Pancreas (tissue), 10 donors: ENCODE measurements at regions not wholly inside any gene's neighbourhood (a gene's known extent, or its start where the extent isn't known, plus 50 kb on each side); places are given as distances from the start of the nearest gene placed in this dataset.
"Not testable (repeated sequence)": the region's sequence is repeated elsewhere in the genome, so short reads cannot be mapped to it uniquely, and the experiment has no call there.

Experiments
- ATAC-seq, 4 donors: fragments of 200-7000 bp; cut with Tn5 transposase; one replicate each; pipeline versions ENCODE4 v1.8.0 to v1.9.1; 2020; ENCODE audit warnings: mild to moderate bottlenecking in 4 of 4, moderate library complexity in 4 of 4
- DNase-seq, 6 donors: peaks; one replicate each; pipeline ENCODE4 v3.0.0-alpha.2; 2020
- FAIRE-seq: peaks from 2 replicates; lab custom pipeline; 2012; peaks lifted over from hg19 to GRCh38; lab: Jason Lieb, UNC
- H3K27ac ChIP-seq, 4 donors: fragments of 200-600 bp; sonication (generic); 1 replicate in 3 of 4; 2 replicates in 1 of 4; pipeline versions ENCODE4 v1.5.0 to v1.8.0; 2020
- H3K27me3 ChIP-seq, 4 donors: fragments of 200-600 bp; one replicate each; pipeline ENCODE4 v1.8.0; 2021
- H3K36me3 ChIP-seq, 3 donors: fragments of 200-600 bp; sonication (generic) in 1 of 3; one replicate each; pipeline versions ENCODE4 v1.5.0 to v1.8.0; 2020 to 2021
- H3K4me1 ChIP-seq, 3 donors: fragments of 200-600 bp; one replicate each; pipeline ENCODE4 v1.8.0; 2021
- H3K4me3 ChIP-seq, 4 donors: fragments of 200-600 bp; sonication (generic) in 2 of 4; one replicate each; pipeline versions ENCODE4 v1.5.0 to v1.8.0; 2020 to 2021
- H3K9me3 ChIP-seq, 4 donors: fragments of 200-600 bp; one replicate each; pipeline ENCODE4 v1.8.0; 2021
- WGBS, 2 donors: extraction: QIAGEN DNeasy Blood & Tissue Kit; methylation state at CpG; one replicate each; pipeline ENCODE4 v1.1.7; 2013; 5-methylcytosine and 5-hydroxymethylcytosine counted together
- intact Hi-C, 3 donors: fragments of 100-400 bp; cut with DNase I; formaldehyde crosslinking; loops; one replicate each; pipeline versions ENCODE4 v1.11.1 to v1.14.2; 2022
- TF ChIP-seq, protein P1 (sequence below), 4 donors: fragments of 200-600 bp; sonication (generic) in 3 of 4; IDR thresholded peaks; one replicate each; pipeline versions ENCODE4 v1.5.0 to v1.8.0; 2021; ENCODE audit warnings: antibody characterized with exemption in 4 of 4
- donor health status: healthy with polysubstance abuse.
- donor health status: DM: no; HTN: no; CAD: no; lungs with moderate emphysema.
- donor health status: DM: no; HTN: no; CAD: no.
- donor health status: control.
- donor health status: control.
- donor health status: Bipolar disorder and iron deficiency.
- donor health status: DM: yes; HTN: yes; CAD: no.
- donor health status: DM: no; HTN: no; CAD: no.
- donor health status: DM: no; HTN: no; CAD: no.
- donor health status: DM: yes; HTN: yes; CAD: no.

GRCh38 chr21:28393279-28393678, 599.4 kb downstream of the LTN1 start:
- no peak overlapping the region for H3K4me3 ChIP-seq
- H3K36me3 ChIP-seq = no peaks in the 10 kb centered on the region
- no peak for FAIRE-seq
- ATAC-seq = peak; percentile 93 to 97 (median 96)
- H3K27ac ChIP-seq = peak overlapping the region; percentile 13 to 60 (median 40)
- peaks cover 0 to 4% (median 0%) of the 10 kb centered on the region in 3 donors for H3K4me1 ChIP-seq
- intact Hi-C loops = no loop called here
- H3K27me3 ChIP-seq = no peaks in the 10 kb centered on the region
- no peaks in the 10 kb centered on the region for H3K9me3 ChIP-seq
- WGBS, 2 donors = 10 to 19% methylated on average over 7 of the region's 7 CpGs
- TF ChIP-seq, protein P1, sequence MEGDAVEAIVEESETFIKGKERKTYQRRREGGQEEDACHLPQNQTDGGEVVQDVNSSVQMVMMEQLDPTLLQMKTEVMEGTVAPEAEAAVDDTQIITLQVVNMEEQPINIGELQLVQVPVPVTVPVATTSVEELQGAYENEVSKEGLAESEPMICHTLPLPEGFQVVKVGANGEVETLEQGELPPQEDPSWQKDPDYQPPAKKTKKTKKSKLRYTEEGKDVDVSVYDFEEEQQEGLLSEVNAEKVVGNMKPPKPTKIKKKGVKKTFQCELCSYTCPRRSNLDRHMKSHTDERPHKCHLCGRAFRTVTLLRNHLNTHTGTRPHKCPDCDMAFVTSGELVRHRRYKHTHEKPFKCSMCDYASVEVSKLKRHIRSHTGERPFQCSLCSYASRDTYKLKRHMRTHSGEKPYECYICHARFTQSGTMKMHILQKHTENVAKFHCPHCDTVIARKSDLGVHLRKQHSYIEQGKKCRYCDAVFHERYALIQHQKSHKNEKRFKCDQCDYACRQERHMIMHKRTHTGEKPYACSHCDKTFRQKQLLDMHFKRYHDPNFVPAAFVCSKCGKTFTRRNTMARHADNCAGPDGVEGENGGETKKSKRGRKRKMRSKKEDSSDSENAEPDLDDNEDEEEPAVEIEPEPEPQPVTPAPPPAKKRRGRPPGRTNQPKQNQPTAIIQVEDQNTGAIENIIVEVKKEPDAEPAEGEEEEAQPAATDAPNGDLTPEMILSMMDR (IDR thresholded peaks at IDR 0.05) = no peak
- peak; percentile 47 to 81 (median 70) for DNase-seq

- no peaks in the 10 kb centered on the region for H3K27me3 ChIP-seq
- H3K4me3 ChIP-seq = no peak overlapping the region
- FAIRE-seq (no peak), ATAC-seq (no peak), DNase-seq (no peak)
- 85 to 89% methylated on average over 3 of the region's 3 CpGs for WGBS, 2 donors
- intact Hi-C loops = no loop called here
- H3K9me3 ChIP-seq = no peaks in the 10 kb centered on the region
- no peaks in the 10 kb centered on the region for H3K36me3 ChIP-seq
- TF ChIP-seq, protein P1 (IDR thresholded peaks at IDR 0.05) = no peak
- peak overlapping the region in 3 of 4 donors; percentile 13 to 60 (median 60) for H3K27ac ChIP-seq
- peaks cover 0 to 4% (median 0%) of the 10 kb centered on the region in 3 donors for H3K4me1 ChIP-seq
Observed at GRCh38 chr21:28391938-28392849, 600.5 kb downstream of the LTN1 start.

DNA sequence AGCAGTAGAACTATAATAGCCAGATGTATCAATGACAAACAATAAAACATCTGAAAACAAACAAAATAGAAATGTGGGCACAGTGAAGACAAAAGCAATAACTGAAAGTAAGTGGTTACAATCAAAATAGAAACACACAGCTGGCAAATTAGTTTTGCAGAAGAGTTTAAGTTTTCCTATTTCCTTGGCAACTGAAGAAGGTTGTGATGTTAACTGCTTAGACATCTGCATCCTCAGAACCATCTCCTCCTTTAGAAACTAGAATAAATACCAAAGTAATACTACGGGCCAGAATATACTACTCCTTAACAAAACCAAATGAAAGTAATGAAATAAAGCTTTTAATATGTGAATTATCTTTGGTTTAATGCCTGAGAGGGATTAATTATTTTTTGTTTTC, 605.5 kb downstream of the LTN1 start:
- Histone ChIP-seq H3K36me3 (no peaks in the 10 kb centered on the region), H3K27ac (no peak overlapping the region), H3K4me3 (no peak overlapping the region), H3K4me1 (peaks cover 0 to under 1% (median 0%) of the 10 kb centered on the region in 3 donors), H3K27me3 (no peaks in the 10 kb centered on the region), H3K9me3 (no peaks in the 10 kb centered on the region)
- DNase-seq (no peak), ATAC-seq (no peak), FAIRE-seq (no peak)
- TF ChIP-seq, protein P1 (IDR thresholded peaks at IDR 0.05) = no peak
- WGBS, 2 donors = 86 to 89% methylated on average over 1 of the region's 1 CpG
- intact Hi-C loops = no loop called here

- TF ChIP-seq, protein P1 (IDR thresholded peaks at IDR 0.05) = no peak
- H3K36me3 ChIP-seq = no peaks in the 10 kb centered on the region
- intact Hi-C loops = no loop called here
- no peaks in the 10 kb centered on the region for H3K9me3 ChIP-seq
- WGBS, 2 donors = 77 to 88% methylated on average over 1 of the region's 1 CpG
- no peak for ATAC-seq
- no peak for FAIRE-seq
- H3K27me3 ChIP-seq = no peaks in the 10 kb centered on the region
- H3K27ac ChIP-seq = no peak overlapping the region
- DNase-seq = no peak
- no peak overlapping the region for H3K4me3 ChIP-seq
- H3K4me1 ChIP-seq = no peaks in the 10 kb centered on the region
Observed at GRCh38 chr21:28385845-28386244, 606.8 kb downstream of the LTN1 start.

DNA sequence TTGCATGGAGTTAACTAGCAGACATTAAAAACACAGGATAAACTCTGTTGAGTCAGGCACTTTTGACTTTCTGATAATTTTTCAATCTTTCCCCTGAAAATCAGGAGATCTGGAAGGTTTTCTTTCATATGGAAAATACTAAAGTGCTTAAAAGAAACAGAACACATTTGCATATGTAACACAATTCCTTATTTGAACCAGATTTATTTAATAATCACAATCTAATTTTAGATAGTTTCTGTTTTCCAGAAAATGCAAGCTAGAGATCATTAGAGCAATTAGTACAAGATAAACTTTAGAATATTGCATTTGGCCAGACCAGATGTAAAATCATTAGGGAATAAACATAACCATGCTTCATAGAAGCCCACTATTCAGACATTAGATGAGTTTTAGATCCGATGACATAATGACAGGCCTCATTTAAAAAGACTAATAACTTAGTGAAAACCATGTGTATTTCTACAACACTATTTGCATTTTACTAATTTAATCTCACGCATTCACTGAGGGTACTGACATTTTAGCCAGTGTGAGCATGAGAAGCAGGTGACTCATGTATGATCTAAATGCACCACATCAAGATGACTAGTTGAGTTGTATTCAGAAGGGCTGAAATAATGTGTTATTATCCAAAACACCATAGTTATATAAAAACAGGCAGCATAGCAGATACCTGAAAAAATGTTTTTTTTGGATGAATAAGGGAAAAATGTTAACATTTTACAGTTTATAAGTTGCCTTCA, 611.5 kb downstream of the LTN1 start:
- 79 to 82% methylated on average over 2 of the region's 2 CpGs for WGBS, 2 donors
- intact Hi-C loops = not testable (repeated sequence)
- FAIRE-seq = peak; percentile 45

More for the DNA sequence above, 611.5 kb downstream of the LTN1 start:
- ATAC-seq, H3K27me3 ChIP-seq, H3K27ac ChIP-seq, DNase-seq, H3K36me3 ChIP-seq, H3K9me3 ChIP-seq, H3K4me3 ChIP-seq, H3K4me1 ChIP-seq: not testable (repeated sequence)
